Hepatocyte (in vitro differentiated cells): ENCODE measurements at regions not wholly inside any gene's neighbourhood (a gene's known extent, or its start where the extent isn't known, plus 50 kb on each side); places are given as distances from the start of the nearest gene placed in this dataset.

Experiments used
- DNase-seq: peaks from one replicate; pipeline ENCODE4 v3.0.0-alpha.2; 2016; ENCODE audit warnings: low spot score
- H2AFZ ChIP-seq: fragments of 200-600 bp; sonication (generic); 2 replicates; pipeline ENCODE4 v1.6.0; 2016; ENCODE audit warnings: antibody characterized with exemption, mild to moderate bottlenecking
- H3K27ac ChIP-seq: fragments of 200-600 bp; sonication (generic); 2 replicates; pipeline ENCODE4 v1.5.1; 2016; ENCODE audit warnings: mild to moderate bottlenecking
- H3K27me3 ChIP-seq: fragments of 200-600 bp; sonication (generic); 2 replicates; pipeline ENCODE4 v1.6.1; 2016
- H3K36me3 ChIP-seq: fragments of 200-600 bp; sonication (generic); replicated peaks from 2 replicates; pipeline ENCODE4 v1.5.1; 2016; ENCODE audit warnings: low read depth; ENCODE audit not compliant: insufficient read depth
- H3K4me1 ChIP-seq: fragments of 200-600 bp; sonication (generic); 2 replicates; pipeline ENCODE4 v1.5.1; 2016; ENCODE audit warnings: mild to moderate bottlenecking, moderate library complexity; ENCODE audit not compliant: insufficient read depth
- H3K4me2 ChIP-seq: fragments of 200-600 bp; sonication (generic); 2 replicates; pipeline ENCODE4 v1.6.0; 2016
- H3K4me3 ChIP-seq: fragments of 200-600 bp; sonication (generic); 2 replicates; pipeline ENCODE4 v1.5.1; 2016; ENCODE audit warnings: mild to moderate bottlenecking
- H3K79me2 ChIP-seq: fragments of 200-600 bp; sonication (generic); 2 replicates; pipeline ENCODE4 v1.6.0; 2017; ENCODE audit warnings: mild to moderate bottlenecking
- H3K9me2 ChIP-seq: fragments of 200-600 bp; sonication (generic); replicated peaks from 2 replicates; pipeline ENCODE4 v1.6.0; 2017; ENCODE audit warnings: mild to moderate bottlenecking; ENCODE audit not compliant: insufficient read depth
- H3K9me3 ChIP-seq: fragments of 200-600 bp; sonication (generic); 2 replicates; pipeline ENCODE4 v1.5.1; 2016; ENCODE audit warnings: low read depth, mild to moderate bottlenecking
- H4K20me1 ChIP-seq: fragments of 200-600 bp; sonication (generic); 2 replicates; pipeline ENCODE4 v1.6.0; 2016; ENCODE audit warnings: mild to moderate bottlenecking; ENCODE audit not compliant: insufficient read depth, poor library complexity, severe bottlenecking
- EZH2 ChIP-seq: fragments of 200-600 bp; sonication (generic); IDR thresholded peaks from 2 replicates; pipeline ENCODE4 v1.6.1; 2016; ENCODE audit warnings: antibody characterized with exemption, mild to moderate bottlenecking, borderline replicate concordance
- EZH2phosphoT487 ChIP-seq: fragments of 200-600 bp; sonication (generic); IDR thresholded peaks from one replicate; pipeline ENCODE4 v1.6.1; 2018; ENCODE audit warnings: antibody characterized with exemption, mild to moderate bottlenecking, low read depth, moderate library complexity; ENCODE audit not compliant: unreplicated experiment, severe bottlenecking
- WGBS: methylation state at CpG from one replicate; pipeline ENCODE4 v1.1.6; 2016; ENCODE audit warnings: low lambda C conversion rate; ENCODE audit errors: missing lambda C conversion rate; 5-methylcytosine and 5-hydroxymethylcytosine counted together
- TF ChIP-seq, protein P1 (sequence below): fragments of 200-600 bp; sonication (generic); IDR thresholded peaks from 2 replicates; pipeline ENCODE4 v1.5.1; 2016; ENCODE audit warnings: antibody characterized with exemption, mild to moderate bottlenecking; ENCODE audit not compliant: poor library complexity

GRCh38 chr15:69802432-69802831, 295.3 kb downstream of the TLE3 start:
- no peaks in the 10 kb centered on the region for H3K9me3 ChIP-seq
- no peaks in the 10 kb centered on the region for H3K27me3 ChIP-seq
- H2AFZ ChIP-seq: no peak overlapping the region
- no peaks in the 10 kb centered on the region for H3K9me2 ChIP-seq
- H3K27ac ChIP-seq: no peak overlapping the region
- H3K36me3 ChIP-seq: no peaks in the 10 kb centered on the region
- no peaks in the 10 kb centered on the region for H4K20me1 ChIP-seq
- 82% methylated on average over 4 of the region's 4 CpGs for WGBS
- H3K4me3 ChIP-seq: no peak overlapping the region
- H3K4me2 ChIP-seq: no peak overlapping the region
- TF ChIP-seq, protein P1, sequence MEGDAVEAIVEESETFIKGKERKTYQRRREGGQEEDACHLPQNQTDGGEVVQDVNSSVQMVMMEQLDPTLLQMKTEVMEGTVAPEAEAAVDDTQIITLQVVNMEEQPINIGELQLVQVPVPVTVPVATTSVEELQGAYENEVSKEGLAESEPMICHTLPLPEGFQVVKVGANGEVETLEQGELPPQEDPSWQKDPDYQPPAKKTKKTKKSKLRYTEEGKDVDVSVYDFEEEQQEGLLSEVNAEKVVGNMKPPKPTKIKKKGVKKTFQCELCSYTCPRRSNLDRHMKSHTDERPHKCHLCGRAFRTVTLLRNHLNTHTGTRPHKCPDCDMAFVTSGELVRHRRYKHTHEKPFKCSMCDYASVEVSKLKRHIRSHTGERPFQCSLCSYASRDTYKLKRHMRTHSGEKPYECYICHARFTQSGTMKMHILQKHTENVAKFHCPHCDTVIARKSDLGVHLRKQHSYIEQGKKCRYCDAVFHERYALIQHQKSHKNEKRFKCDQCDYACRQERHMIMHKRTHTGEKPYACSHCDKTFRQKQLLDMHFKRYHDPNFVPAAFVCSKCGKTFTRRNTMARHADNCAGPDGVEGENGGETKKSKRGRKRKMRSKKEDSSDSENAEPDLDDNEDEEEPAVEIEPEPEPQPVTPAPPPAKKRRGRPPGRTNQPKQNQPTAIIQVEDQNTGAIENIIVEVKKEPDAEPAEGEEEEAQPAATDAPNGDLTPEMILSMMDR: no peak
- TF ChIP-seq EZH2phosphoT487 (no peak), EZH2 (no peak)
- no peaks in the 10 kb centered on the region for H3K79me2 ChIP-seq
- DNase-seq: no peak
- H3K4me1 ChIP-seq: no peaks in the 10 kb centered on the region

- no peak for DNase-seq
- H3K27me3 ChIP-seq: no peaks in the 10 kb centered on the region
- no peaks in the 10 kb centered on the region for H4K20me1 ChIP-seq
- no peak overlapping the region for H3K4me2 ChIP-seq
- no peak for TF ChIP-seq EZH2
- TF ChIP-seq EZH2phosphoT487: no peak
- TF ChIP-seq, protein P1: no peak
- WGBS: 88% methylated on average over 3 of the region's 3 CpGs
- no peaks in the 10 kb centered on the region for H3K36me3 ChIP-seq
- H3K4me3 ChIP-seq: no peak overlapping the region
- H3K27ac ChIP-seq: no peak overlapping the region
- H3K9me2 ChIP-seq: no peaks in the 10 kb centered on the region
- no peaks in the 10 kb centered on the region for H3K9me3 ChIP-seq
- H2AFZ ChIP-seq: no peak overlapping the region
- no peaks in the 10 kb centered on the region for H3K4me1 ChIP-seq
- no peaks in the 10 kb centered on the region for H3K79me2 ChIP-seq
These were observed 292.9 kb downstream of the TLE3 start for GRCh38 chr15:69804786-69805185.

- H3K27ac ChIP-seq: no peak overlapping the region
- H2AFZ ChIP-seq: no peak overlapping the region
- H3K9me3 ChIP-seq: no peaks in the 10 kb centered on the region
- no peak overlapping the region for H3K4me3 ChIP-seq
- 91% methylated on average over 9 of the region's 9 CpGs for whole genome bisulfite sequencing
- peaks cover 6% of the 10 kb centered on the region for H3K4me1 ChIP-seq
- H3K4me2 ChIP-seq: no peak overlapping the region
- no peaks in the 10 kb centered on the region for H3K79me2 ChIP-seq
- H3K27me3 ChIP-seq: no peaks in the 10 kb centered on the region
- no peak for DNase-seq
- no peaks in the 10 kb centered on the region for H3K36me3 ChIP-seq
- no peaks in the 10 kb centered on the region for H3K9me2 ChIP-seq
- no peak for TF ChIP-seq EZH2
- TF ChIP-seq, protein P1: no peak
- TF ChIP-seq EZH2phosphoT487: no peak
- no peaks in the 10 kb centered on the region for H4K20me1 ChIP-seq
These were observed 292.3 kb downstream of the TLE3 start for GRCh38 chr15:69805248-69805953.
